Vagina (tissue), 2 donors: ENCODE measurements at regions not wholly inside any gene's neighbourhood (a gene's known extent, or its start where the extent isn't known, plus 50 kb on each side); places are given as distances from the start of the nearest gene placed in this dataset.

Experiments used
- POLR2A ChIP-seq, 2 donors: fragments of 450-650 bp; IDR thresholded peaks; one replicate each; pipeline ENCODE4 v1.6.1; 2017; ENCODE audit warnings: antibody characterized with exemption in 2 of 2, mild to moderate bottlenecking in 2 of 2, moderate library complexity in 2 of 2
- POLR2AphosphoS5 ChIP-seq, 2 donors: sonication (generic); formaldehyde crosslinking; IDR thresholded peaks; one replicate each; pipeline ENCODE4 v1.9.0; 2017; ENCODE audit warnings: antibody characterized with exemption in 2 of 2, mild to moderate bottlenecking in 2 of 2, low read depth in 1 of 2; ENCODE audit not compliant: insufficient read depth in 1 of 2
- TF ChIP-seq, protein P1 (sequence below), 3 experiments: fragments of 450-650 bp in 2 of 3; fragments of 200-600 bp in 1 of 3; sonication (generic) in 1 of 3; IDR thresholded peaks; one replicate each; pipeline ENCODE4 v1.5.1; 2017 to 2019; ENCODE audit warnings: antibody characterized with exemption in 3 of 3, mild to moderate bottlenecking in 2 of 3, moderate library complexity in 2 of 3

DNA sequence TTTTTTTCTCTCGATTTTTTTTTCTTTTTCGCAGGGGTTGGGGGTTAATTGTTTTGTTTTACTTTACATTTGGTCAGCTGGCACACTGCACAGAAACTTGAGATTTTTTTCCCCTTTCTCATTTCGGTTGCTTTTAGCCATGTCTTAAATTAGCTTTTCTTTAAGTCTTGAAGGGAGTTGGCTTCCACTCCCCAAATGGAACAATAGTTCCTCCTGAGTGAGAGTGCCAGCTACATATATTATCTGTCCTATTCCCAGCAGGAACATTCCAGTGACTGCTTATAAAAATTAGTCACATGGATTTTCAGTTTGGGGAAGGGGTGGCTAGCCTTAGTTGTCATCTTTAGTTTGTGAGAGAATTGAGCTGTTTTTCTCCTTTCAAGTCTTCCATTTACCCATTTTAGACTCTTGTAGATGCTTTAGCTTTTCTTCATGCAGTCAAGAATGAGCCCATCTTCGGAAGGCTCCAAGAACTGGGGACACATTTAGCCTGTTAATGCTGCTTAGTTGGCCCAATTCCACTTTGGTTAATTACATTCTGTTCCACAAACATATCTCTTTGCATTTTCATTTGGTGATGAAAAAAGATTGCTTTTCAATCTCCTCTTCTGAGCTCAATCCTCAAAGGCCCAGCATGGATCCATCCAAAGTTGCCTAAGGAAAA lies 510.1 kb upstream of the CXADR start:
- TF ChIP-seq, protein P1, sequence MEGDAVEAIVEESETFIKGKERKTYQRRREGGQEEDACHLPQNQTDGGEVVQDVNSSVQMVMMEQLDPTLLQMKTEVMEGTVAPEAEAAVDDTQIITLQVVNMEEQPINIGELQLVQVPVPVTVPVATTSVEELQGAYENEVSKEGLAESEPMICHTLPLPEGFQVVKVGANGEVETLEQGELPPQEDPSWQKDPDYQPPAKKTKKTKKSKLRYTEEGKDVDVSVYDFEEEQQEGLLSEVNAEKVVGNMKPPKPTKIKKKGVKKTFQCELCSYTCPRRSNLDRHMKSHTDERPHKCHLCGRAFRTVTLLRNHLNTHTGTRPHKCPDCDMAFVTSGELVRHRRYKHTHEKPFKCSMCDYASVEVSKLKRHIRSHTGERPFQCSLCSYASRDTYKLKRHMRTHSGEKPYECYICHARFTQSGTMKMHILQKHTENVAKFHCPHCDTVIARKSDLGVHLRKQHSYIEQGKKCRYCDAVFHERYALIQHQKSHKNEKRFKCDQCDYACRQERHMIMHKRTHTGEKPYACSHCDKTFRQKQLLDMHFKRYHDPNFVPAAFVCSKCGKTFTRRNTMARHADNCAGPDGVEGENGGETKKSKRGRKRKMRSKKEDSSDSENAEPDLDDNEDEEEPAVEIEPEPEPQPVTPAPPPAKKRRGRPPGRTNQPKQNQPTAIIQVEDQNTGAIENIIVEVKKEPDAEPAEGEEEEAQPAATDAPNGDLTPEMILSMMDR (IDR thresholded peaks at IDR 0.05), result no peak
- TF ChIP-seq POLR2A (IDR thresholded peaks at IDR 0.05) (no peak), POLR2AphosphoS5 (IDR thresholded peaks at IDR 0.05; ENCODE audit: insufficient read depth in 1 of 2, low read depth in 1 of 2) (no peak)
